NCI-H446 (cell line): ENCODE measurements at regions not wholly inside any gene's neighbourhood (a gene's known extent, or its start where the extent isn't known, plus 50 kb on each side); places are given as distances from the start of the nearest gene placed in this dataset.
"Not testable (repeated sequence)": the region's sequence is repeated elsewhere in the genome, so short reads cannot be mapped to it uniquely, and the experiment has no call there.

Experiments
- DNase-seq, 2 experiments: peaks; one replicate each; lab custom pipeline; 2025; lab: John Stamatoyannopoulos, UW

DNA sequence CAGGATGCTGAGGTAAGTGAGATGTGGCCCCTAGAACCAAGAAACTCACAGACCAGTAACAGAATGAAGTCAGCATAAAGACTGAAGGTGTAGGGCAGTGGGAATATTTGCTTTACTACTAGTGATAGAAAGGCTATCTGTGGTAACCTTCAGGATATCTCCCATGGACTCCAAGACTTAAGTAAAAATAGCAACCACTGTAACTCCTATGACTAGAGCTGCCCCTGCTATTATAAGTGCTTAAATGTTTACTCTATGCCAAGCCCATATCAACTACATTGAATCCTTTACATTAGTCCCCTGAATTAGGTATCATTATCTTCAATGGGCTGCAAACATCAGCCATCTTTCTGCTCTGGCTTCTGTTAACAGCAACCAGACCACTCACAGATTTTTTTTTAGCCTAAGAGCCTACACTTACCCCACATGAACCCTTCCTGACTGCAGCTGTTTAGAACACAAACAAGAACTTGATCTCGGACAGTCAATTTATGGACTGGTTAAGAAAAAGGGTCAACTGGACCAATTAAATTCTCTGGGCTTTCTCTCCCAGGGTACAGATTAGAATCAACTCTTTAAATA lies 335.1 kb upstream of the API5 start:
- no peak for DNase-seq

DNA sequence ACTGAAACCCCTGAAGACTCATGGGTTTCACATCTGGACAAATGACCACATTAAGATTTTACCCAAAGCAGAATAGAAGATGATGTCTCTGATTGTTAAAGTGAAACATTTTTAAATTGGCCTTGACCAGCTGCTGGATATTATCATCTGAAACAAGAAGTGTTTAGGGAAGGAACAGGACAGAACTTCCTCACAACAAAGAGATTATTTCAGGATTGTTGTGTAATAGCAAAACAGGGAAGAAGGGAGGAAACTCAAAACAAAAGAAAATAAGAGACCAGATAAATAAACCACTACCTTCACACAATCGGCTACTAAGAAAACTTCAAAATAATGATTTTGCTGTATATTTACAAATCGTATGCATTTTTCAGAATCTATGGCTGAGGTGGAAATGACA lies 319.2 kb upstream of the API5 start:
- no peak for DNase-seq

DNA sequence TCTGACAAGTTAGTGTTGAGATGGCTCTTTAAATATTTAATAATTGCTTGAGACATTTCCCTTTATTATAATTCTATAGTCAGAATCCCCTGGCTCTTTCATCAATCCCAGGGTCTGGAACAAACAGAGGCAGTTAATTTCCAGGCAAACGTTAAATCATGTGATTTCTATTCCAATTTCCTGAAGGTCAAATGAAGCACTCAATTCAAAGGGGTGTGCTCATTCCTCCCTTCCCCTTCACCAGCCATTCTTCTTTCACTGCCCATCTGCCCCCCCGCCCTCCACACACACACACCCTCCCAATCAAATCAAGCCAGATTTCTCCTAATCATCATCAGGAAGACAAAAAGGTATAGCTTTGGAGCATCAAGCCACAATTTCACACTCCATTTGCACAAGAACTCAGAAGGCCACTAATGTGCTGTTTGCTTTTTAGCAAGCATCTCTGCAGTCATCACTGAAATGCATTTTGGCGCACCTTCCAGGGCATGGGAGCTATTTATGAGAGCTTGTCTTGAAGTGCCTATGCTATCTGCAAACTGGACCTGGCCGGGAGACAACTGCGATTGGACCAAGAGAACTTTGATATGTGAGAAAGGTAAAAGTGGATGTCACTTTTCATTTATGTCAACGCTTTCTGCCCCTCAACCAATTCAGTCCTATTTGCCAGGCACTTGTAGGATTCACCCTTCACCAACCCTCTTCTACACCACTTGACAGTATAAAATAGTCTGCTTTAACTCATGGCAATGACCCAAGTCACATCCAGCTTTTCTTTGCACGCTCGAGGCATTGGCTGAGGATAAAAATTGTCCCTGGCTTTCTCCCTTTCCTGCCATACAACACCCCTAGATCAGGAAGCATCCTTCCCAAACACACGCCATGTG lies 315.1 kb upstream of the API5 start:
- DNase-seq = no peak

DNA sequence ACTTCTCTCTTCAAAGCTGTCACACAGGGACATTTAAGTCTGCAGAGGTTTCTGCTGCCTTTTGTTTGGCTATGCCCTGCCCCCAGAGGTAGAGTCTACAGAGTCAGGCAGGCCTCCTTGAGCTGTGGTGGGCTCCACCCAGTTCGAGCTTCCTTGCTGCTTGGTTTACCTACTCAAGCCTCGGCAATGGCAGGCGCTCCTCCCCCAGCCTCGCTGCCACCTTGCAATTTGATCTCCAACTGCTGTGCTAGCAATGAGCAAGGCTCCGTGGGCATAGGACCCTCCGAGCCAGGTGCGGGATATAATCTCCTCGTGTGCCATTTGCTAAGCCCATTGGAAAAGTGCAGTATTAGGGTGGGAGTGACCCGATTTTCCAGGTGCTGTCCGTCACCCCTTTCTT lies 306.9 kb upstream of the API5 start:
- DNase-seq = not testable (repeated sequence)

DNA sequence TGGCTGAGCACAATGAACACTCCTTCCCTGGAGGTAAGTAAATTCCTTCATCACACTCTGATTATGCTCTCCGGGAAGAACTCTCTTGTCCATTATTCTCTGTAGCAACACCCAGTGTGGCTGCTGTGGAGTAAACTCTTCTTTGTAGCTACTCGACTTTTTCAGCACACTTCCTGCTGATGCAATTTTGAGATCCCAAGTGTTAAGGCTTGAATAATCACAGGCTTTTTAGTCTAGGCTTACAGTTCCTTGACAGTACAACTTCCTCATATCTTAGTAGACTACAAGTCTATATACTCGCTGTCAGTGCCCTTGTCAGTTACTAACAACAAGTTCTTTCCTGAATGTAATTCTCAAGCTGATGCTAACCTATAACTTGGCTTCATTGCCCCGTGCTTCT lies 301.8 kb upstream of the API5 start:
- no peak for DNase-seq

DNA sequence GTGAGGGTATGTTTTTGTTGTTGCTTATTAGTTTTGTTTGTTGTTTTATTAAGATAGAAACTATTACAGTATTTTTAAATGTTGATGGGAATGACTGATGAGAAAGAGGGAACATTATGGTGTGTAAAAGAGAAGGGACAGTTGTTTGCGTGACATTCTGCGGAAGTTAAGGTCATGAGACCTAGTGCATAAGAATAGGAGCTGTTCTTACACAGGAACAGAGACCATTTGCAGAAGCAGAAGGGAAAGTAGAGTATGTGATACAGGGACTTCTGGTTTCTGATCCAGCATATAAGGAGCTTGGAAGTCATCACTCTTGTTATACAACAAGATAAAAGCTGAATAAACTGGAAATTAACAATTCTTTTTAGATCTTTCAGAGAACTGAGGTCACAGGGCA lies 299.2 kb upstream of the API5 start:
- no peak for DNase-seq

DNA sequence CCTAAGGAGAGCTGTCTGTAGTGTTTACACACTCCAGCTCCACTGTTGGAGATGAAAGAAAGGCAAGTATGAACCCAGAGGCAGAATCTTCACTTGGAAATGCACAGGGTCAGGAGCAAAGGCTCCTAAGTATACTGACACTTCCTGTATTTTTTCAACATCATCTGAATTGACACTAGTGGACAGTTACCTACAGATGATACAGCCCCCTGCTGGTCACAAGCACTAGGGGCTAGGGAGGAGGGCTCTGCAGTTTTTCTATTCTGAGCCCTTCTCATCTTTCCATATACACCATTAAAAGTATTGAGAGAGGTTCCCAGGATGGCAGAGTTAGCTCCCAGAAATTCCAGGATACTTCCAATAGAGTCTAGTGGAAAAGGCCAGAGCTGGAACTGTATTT lies 290.3 kb upstream of the API5 start:
- peak in 1 of 2 experiments; percentile 7 for DNase-seq

DNA sequence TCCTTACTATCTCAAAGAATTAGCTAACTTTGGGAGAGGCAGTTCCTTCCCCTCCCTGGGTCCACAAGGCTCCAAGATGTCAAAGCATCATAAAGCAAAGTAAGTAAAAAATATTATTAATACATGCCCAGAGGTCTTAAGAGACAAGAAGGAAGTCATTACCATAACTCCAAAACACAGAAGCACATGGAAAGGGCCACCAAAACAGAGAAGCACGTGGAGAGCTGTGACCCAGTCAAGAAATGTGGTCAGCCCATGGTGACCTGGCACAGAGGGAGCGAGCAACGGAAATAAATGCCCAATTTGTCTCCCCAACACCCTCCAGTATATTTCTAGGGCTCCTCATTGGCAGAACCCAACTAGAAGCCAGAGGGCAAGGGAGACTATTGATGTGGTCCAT lies 277.5 kb upstream of the API5 start:
- DNase-seq = no peak

DNA sequence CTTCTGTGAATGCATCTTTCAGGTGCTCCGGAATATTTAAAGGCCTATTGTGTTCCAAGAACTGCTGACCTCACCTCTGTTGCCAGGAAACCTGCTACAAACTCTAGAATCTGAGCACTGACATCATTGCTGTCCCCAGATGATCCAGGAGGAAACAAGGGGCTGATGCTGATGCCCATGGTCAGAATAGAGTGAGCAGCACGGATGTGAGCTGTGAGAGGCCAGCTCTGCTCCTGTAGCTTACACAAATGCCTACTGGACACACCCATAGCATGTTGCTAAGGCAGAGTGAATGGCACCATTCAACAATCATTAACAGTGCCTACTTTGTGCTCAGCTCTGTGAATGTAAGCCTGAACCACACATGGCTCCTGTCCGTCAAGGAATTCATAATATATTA lies 276.7 kb upstream of the API5 start:
- no peak for DNase-seq

DNA sequence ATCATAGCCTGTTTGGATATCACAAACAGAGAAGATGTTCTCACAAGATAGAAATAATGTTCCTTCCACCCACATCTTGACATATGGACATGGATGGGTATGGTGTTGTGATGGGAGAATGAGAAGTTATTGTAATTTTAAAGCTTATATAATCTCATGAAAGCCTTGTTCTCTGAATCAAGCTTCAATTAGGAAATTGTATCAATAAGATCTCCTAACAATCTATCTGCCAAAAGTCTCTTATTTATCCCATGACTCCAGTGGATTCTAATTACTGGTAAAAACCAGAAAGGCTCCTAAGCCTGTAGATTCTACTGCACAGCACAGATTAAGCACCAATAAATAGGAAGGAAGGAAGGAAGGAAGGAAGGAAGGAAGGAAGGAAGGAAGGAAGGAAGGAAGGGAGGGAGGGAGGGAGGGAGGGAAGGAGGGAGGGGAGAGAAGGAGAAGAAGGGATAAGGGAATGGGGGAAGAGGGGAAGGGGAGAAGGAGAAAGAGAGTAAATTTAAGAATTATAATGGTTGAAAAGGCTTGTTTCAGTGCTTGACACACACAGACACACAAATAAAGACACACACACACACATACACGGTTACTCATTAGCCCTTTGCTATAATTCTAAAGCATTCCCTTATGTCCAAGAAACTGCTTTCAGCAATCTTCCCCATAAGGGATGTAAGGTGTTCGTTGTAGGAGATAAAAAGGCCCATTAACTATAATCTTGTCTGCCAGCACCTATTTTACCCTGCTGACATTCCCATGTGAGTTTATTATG lies 258.0 kb upstream of the API5 start:
- DNase-seq = no peak

DNA sequence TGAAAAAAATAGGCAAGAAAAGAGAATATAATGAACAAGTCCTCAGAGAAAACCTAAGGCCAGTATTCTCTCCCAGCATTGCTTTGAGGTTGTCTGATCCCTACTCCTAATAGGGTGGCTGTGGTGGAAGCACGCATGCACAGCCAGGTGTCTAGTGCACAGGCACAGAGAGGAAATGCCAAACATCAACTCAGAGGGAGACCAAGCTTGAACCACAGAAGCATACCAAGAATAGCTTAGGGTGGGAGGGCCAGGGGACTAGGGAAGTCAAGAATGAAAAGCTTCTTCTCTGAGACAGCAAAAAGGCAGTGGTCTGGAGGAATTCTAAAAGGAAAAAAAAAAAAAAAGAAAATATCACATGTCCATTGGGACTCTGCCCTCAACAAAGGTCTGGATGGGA lies 244.1 kb upstream of the API5 start:
- DNase-seq = no peak

DNA sequence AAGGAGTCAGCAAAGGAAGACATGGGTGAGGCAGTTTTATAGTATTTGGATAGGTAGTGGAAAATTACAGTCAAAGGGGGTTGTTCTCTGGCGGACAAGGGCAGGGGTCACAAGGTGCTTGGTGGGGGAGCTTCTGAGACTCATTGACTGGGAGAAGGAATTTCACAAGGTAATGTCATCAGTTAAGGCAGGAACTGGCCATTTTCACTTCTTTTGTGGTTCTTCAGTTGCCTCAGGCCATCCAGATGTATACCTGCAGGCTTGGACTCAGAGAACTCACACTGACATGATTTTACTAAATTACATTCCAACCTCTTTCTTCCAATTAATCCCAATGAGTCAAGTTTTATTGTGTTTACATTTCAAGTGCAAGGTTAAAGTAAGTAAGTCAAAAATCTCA lies 240.5 kb upstream of the API5 start:
- no peak for DNase-seq

DNA sequence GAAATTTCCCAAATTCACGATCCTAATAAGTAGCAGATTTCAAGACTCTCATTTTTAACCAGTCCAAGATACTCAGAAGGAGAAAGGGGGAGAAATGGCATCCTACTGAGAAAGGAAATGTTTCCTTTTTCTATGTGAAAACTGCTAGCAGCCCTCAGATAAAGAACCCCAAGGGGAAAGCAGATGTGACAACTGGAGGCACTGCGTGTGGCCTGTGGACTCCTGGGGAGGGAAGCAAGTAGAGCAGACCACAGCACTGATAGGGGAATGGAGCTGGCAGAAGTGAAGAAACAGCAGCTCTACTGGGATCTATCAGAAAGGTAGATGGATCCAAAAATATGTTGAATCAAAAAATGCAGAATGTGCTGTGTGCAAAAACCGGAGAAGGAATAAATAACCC lies 239.7 kb upstream of the API5 start:
- no peak for DNase-seq

DNA sequence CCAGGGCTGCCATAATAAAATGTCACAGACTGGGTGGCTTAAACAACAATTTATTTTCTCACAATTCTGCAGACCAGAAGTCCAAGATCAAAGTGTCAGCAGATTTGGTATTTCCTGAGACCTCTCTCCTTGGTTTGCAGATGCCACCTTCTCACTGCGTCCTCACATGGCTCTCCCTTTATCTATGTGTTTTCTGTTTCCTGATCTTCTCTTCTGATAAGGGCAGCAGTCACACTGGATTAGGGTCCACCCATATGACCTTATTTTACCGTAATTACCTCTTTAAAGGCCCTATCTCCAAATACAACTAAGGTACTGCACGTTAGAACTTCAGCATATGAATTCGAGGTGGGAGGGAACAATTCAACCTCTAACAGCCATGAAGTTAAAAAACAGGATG lies 238.9 kb upstream of the API5 start:
- DNase-seq = no peak

DNA sequence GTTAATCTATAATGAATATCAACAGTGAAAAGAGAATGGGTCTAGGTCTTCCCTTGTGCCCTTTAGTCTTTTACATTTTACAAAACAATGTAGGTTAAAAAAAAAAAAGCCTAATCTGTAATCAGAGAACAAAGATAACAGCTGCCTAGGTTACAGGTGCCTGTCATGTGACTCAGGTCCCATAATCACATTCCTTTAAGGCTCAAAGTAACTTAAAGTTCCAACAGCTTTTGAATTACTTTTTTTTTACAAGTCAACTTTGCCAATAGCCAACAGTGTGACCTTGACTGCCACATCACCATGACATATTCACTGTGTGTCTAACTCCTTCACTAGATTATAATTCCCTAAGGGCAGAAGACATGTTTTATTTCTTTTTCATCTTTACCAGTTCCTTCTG lies 237.0 kb upstream of the API5 start:
- no peak for DNase-seq

DNA sequence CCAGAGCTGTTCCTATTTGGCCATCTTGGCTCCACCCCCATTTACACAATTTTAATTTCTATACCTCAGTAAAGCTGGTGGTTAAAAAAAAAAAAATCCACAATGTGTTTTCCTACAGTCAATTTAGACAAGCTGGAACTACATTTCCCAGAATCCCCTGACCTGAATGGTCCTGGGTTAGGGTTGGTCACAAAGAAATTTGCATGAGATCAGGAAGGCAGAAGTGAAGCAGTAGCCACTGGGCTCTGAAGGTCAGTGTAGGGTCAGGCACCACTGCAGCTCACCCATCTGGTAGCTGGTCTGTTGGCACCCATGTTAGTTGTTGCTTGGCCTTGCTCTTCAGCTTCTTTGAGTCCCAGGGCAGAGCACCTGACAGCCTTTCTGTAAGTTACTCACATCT lies 210.7 kb upstream of the API5 start:
- no peak for DNase-seq

DNA sequence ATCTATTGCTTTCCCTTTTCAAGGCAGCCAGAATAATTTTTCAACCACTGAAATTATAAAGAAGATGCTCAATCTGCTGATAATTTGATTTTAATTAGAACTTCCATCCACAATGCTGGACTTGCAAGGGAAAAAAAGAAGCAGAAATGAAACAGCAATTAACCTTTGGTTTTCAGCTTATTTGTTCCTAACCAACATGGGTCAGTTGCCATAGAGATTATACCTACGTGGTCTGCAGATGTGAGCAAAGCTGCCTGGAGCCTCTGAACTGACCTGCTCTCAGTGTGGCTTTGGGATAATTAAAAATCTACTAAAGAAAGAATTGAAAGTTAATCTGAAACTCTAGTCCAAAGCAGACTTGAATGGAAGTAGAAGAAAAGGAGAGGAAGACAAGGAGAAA lies 195.7 kb upstream of the API5 start:
- DNase-seq = no peak

DNA sequence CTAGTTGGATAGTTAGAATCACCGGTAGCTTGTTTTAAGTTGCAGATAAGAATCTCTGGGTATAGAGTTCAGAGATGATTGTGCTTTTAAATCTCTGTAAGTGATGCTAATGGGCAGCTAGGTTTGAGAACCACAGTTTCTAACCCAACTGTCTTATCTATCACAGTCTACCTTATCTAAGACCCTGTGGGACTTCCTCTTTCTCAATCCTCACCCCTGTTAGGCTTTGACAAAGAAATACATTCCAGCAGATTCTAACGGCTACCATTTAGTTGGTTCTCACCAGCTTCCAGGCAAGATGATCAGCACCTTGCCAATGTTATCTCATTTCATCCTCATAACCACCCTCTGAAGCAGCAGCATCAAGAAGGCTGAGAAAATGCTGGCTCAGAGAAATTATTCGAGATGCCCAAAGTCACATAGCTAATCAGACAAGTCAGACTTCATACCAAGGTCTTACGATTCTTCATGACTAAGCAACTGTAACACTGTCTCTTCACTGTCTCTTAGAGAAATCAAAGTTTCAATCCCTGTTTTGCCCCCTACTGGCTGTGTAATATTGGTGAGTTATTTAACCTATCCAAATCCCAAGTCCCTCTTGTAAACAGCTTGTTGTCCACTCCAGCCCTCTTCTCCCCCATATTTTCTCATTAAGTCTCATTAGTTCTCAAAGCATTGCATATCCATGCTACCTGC lies 192.4 kb upstream of the API5 start:
- peak in 1 of 2 experiments; percentile 5 for DNase-seq

DNA sequence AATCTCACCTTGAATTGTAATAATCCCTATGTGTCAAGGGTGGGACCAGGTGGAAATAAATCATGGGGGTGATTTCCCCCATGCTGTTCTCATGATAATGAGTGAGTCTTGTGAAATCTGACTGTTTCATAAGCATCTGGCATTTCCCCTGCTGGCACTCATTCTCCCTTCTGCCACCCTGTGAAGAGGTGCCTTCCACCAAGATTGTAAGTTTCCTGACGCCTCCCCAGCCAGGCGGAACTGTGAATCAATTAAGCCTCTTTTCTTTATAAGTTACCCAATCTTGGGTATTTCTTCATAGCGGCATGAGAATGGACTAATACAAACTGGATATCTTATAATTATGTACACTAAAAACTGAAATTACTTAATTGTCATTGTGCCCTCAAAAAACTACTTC lies 189.2 kb upstream of the API5 start:
- no peak for DNase-seq

DNA sequence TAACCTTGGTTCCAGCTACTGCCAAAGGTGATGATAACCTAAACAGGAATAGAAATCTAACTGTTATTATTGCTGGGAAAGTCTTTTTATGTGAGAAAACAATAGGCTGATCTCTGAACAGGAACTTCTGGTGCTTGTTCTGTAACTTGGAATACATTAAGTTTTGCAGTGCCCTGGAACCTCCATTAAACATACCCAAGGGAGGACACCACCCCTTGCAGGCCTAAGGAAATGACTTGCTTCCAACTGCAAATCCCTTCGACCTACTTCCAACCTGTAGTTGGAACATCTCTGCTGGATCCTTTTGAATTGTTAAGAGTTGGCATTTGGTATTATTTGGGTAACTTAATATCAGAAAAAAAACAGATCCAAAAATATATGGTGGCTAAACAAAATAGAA lies 188.4 kb upstream of the API5 start:
- no peak for DNase-seq

DNA sequence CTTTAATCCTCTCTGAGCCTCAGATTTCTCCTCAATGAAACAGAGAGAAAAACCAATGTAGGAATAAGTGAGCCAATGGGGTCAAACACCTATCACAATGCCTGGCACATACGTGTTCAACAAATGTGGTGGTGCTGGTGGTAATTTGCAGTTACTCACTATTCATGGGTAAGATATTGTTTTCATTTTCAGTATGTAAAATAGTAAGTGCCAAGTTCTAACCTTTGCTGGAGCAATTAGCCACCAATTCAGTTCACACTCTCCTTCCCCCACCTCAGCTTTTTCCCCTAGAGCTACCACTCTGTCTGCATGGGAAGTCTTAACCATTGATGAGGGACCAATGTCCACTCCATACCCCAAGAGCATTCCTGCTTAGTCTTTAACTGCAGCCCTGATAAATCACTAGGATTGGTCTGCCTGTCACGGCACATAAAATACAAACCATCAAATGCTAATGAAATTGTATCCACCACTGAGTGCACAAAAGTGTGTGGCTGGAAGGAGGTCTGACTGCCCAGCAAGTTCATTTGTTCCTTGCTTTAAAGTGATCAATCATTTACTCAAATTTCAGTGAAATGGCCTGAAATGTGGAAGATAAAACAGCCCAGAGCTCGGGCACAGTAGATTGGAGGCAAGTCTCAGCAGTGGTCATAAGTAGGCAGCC lies 187.4 kb upstream of the API5 start:
- no peak for DNase-seq

DNA sequence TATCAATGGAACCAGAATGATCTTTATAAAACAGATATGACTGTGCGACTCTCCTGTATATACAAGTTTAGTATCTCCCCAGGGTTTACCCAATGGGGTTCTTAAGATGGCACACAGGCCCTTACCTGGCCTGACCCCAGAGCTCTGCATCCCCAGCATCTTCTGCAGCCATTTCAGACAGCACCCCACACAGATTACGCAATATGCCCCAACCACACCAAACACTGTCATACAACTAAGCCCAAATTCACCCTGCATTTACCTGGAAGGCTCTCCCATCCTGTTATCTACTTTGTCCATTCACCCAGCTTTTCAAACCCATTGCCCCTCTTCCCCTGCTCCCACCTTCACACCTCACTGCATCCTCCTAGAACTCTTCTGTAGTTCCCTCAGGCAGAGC lies 182.5 kb upstream of the API5 start:
- no peak for DNase-seq
